ENCODE measurements at regions not wholly inside any gene's neighbourhood (a gene's known extent, or its start where the extent isn't known, plus 50 kb on each side); places are given as distances from the start of the nearest gene placed in this dataset.

- no peak for DNase-seq (ENCODE audit: low spot score)
- Histone ChIP-seq H3K9ac (ENCODE audit: low read depth in 1 of 2, low read length in 2 of 2) (no peak overlapping the region), H3K36me3 (ENCODE audit: control insufficient read depth in 4 of 4, insufficient read depth in 3 of 4, low read depth in 1 of 4, low read length in 3 of 4) (no peaks in the 10 kb centered on the region), H3K9me3 (ENCODE audit: control insufficient read depth in 4 of 4, low read length in 3 of 4) (no peaks in the 10 kb centered on the region), H3K27ac (ENCODE audit: low read depth in 1 of 2, low read length in 2 of 2) (no peak overlapping the region), H3K4me1 (ENCODE audit: control insufficient read depth in 4 of 4, insufficient read depth in 4 of 4, low read length in 3 of 4) (no peaks in the 10 kb centered on the region), H3K27me3 (ENCODE audit: control insufficient read depth in 4 of 4, insufficient read depth in 4 of 4, low read length in 3 of 4) (no peaks in the 10 kb centered on the region), H3K4me3 (ENCODE audit: low read depth in 1 of 3, low read length in 3 of 3) (no peak overlapping the region)
- WGBS = 76% methylated on average over 3 of the region's 3 CpGs
- TF ChIP-seq, protein P1, sequence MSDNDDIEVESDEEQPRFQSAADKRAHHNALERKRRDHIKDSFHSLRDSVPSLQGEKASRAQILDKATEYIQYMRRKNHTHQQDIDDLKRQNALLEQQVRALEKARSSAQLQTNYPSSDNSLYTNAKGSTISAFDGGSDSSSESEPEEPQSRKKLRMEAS (IDR thresholded peaks at IDR 0.05) = no peak
- TF ChIP-seq, protein P2, sequence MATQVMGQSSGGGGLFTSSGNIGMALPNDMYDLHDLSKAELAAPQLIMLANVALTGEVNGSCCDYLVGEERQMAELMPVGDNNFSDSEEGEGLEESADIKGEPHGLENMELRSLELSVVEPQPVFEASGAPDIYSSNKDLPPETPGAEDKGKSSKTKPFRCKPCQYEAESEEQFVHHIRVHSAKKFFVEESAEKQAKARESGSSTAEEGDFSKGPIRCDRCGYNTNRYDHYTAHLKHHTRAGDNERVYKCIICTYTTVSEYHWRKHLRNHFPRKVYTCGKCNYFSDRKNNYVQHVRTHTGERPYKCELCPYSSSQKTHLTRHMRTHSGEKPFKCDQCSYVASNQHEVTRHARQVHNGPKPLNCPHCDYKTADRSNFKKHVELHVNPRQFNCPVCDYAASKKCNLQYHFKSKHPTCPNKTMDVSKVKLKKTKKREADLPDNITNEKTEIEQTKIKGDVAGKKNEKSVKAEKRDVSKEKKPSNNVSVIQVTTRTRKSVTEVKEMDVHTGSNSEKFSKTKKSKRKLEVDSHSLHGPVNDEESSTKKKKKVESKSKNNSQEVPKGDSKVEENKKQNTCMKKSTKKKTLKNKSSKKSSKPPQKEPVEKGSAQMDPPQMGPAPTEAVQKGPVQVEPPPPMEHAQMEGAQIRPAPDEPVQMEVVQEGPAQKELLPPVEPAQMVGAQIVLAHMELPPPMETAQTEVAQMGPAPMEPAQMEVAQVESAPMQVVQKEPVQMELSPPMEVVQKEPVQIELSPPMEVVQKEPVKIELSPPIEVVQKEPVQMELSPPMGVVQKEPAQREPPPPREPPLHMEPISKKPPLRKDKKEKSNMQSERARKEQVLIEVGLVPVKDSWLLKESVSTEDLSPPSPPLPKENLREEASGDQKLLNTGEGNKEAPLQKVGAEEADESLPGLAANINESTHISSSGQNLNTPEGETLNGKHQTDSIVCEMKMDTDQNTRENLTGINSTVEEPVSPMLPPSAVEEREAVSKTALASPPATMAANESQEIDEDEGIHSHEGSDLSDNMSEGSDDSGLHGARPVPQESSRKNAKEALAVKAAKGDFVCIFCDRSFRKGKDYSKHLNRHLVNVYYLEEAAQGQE (IDR thresholded peaks at IDR 0.05) = no peak
- TF ChIP-seq RAD21 (IDR thresholded peaks at IDR 0.05) = no peak
- TF ChIP-seq NR2F2 (IDR thresholded peaks at IDR 0.05) = no peak
- no peak for TF ChIP-seq EGR1 (IDR thresholded peaks at IDR 0.05; ENCODE audit: low read depth in 2 of 2)
Measured at GRCh38 chrY:9034217-9034616, 303.0 kb upstream of the TSPY4 start.

DNA sequence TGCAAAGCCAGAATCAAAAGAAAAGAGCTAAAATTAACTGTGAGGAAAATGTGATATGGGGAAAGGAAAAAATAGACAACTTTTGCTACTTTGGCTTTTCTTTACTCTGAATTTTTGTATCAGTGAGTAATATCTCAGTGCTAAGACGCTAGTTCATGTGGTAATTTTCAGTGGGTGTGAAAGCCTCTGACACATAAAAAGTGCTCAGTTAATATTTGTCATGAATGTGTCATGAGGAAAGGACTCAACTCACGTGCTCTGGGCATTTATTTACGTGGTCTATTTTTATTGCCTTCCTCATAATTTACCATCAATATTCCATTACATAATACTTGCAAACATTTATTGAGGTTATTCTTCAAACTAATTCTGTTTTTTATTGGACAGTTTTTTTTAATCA, 302.0 kb upstream of the TSPY4 start:
- no peak for TF ChIP-seq HNF4G (IDR thresholded peaks at IDR 0.05)
- no peak for TF ChIP-seq JUND (IDR thresholded peaks at IDR 0.05)
- no peak for TF ChIP-seq FOXA2 (IDR thresholded peaks at IDR 0.05)
- TF ChIP-seq HNF4A (conservative IDR thresholded peaks at IDR 0.05) = no peak
- TF ChIP-seq, protein P1 (IDR thresholded peaks at IDR 0.05) = no peak
- TF ChIP-seq, protein P3, sequence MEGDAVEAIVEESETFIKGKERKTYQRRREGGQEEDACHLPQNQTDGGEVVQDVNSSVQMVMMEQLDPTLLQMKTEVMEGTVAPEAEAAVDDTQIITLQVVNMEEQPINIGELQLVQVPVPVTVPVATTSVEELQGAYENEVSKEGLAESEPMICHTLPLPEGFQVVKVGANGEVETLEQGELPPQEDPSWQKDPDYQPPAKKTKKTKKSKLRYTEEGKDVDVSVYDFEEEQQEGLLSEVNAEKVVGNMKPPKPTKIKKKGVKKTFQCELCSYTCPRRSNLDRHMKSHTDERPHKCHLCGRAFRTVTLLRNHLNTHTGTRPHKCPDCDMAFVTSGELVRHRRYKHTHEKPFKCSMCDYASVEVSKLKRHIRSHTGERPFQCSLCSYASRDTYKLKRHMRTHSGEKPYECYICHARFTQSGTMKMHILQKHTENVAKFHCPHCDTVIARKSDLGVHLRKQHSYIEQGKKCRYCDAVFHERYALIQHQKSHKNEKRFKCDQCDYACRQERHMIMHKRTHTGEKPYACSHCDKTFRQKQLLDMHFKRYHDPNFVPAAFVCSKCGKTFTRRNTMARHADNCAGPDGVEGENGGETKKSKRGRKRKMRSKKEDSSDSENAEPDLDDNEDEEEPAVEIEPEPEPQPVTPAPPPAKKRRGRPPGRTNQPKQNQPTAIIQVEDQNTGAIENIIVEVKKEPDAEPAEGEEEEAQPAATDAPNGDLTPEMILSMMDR (IDR thresholded peaks at IDR 0.05; ENCODE audit: low read depth, low read length, missing input control) = no peak
- TF ChIP-seq, protein P4, sequence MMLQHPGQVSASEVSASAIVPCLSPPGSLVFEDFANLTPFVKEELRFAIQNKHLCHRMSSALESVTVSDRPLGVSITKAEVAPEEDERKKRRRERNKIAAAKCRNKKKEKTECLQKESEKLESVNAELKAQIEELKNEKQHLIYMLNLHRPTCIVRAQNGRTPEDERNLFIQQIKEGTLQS (IDR thresholded peaks at IDR 0.05) = no peak
- no peak for TF ChIP-seq YY1 (IDR thresholded peaks at IDR 0.05)
- no peak for TF ChIP-seq EGR1 (IDR thresholded peaks at IDR 0.05; ENCODE audit: low read depth in 2 of 2)
- TF ChIP-seq, protein P5, sequence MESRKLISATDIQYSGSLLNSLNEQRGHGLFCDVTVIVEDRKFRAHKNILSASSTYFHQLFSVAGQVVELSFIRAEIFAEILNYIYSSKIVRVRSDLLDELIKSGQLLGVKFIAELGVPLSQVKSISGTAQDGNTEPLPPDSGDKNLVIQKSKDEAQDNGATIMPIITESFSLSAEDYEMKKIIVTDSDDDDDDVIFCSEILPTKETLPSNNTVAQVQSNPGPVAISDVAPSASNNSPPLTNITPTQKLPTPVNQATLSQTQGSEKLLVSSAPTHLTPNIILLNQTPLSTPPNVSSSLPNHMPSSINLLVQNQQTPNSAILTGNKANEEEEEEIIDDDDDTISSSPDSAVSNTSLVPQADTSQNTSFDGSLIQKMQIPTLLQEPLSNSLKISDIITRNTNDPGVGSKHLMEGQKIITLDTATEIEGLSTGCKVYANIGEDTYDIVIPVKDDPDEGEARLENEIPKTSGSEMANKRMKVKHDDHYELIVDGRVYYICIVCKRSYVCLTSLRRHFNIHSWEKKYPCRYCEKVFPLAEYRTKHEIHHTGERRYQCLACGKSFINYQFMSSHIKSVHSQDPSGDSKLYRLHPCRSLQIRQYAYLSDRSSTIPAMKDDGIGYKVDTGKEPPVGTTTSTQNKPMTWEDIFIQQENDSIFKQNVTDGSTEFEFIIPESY (IDR thresholded peaks at IDR 0.05) = no peak
- TF ChIP-seq FOXA1 (IDR thresholded peaks at IDR 0.05) = no peak
- TF ChIP-seq, protein P2 (IDR thresholded peaks at IDR 0.05) = no peak
- Histone ChIP-seq H3K27me3 (ENCODE audit: control insufficient read depth in 4 of 4, insufficient read depth in 4 of 4, low read length in 3 of 4) (no peaks in the 10 kb centered on the region), H3K4me1 (ENCODE audit: control insufficient read depth in 4 of 4, insufficient read depth in 4 of 4, low read length in 3 of 4) (no peaks in the 10 kb centered on the region), H3K27ac (ENCODE audit: low read depth in 1 of 2, low read length in 2 of 2) (no peak overlapping the region), H3K4me3 (ENCODE audit: low read depth in 1 of 3, low read length in 3 of 3) (no peak overlapping the region), H3K9ac (ENCODE audit: low read depth in 1 of 2, low read length in 2 of 2) (no peak overlapping the region), H3K36me3 (ENCODE audit: control insufficient read depth in 4 of 4, insufficient read depth in 3 of 4, low read depth in 1 of 4, low read length in 3 of 4) (no peaks in the 10 kb centered on the region), H3K9me3 (ENCODE audit: control insufficient read depth in 4 of 4, low read length in 3 of 4) (no peaks in the 10 kb centered on the region)
- DNase-seq (ENCODE audit: low spot score) = no peak
- WGBS = 23% methylated on average over 3 of the region's 3 CpGs
